GM12864 (cell line): ENCODE measurements at regions not wholly inside any gene's neighbourhood (a gene's known extent, or its start where the extent isn't known, plus 50 kb on each side); places are given as distances from the start of the nearest gene placed in this dataset.
"Not testable (repeated sequence)": the region's sequence is repeated elsewhere in the genome, so short reads cannot be mapped to it uniquely, and the experiment has no call there.

Source experiments
- DNase-seq: peaks from one replicate; pipeline ENCODE4 v3.0.0-alpha.2; 2011; ENCODE audit warnings: low read depth
- H3K4me3 ChIP-seq: 2 replicates; pipeline ENCODE4 v1.5.1; 2011; ENCODE audit warnings: mild to moderate bottlenecking, low read depth, low read length, control low read depth
- TF ChIP-seq, protein P1 (sequence below): IDR thresholded peaks from 2 replicates; pipeline ENCODE4 v1.5.1; 2011; ENCODE audit warnings: low read depth, mild to moderate bottlenecking, moderate library complexity, low read length, control low read depth, inconsistent platforms; ENCODE audit errors: missing control alignments

DNA sequence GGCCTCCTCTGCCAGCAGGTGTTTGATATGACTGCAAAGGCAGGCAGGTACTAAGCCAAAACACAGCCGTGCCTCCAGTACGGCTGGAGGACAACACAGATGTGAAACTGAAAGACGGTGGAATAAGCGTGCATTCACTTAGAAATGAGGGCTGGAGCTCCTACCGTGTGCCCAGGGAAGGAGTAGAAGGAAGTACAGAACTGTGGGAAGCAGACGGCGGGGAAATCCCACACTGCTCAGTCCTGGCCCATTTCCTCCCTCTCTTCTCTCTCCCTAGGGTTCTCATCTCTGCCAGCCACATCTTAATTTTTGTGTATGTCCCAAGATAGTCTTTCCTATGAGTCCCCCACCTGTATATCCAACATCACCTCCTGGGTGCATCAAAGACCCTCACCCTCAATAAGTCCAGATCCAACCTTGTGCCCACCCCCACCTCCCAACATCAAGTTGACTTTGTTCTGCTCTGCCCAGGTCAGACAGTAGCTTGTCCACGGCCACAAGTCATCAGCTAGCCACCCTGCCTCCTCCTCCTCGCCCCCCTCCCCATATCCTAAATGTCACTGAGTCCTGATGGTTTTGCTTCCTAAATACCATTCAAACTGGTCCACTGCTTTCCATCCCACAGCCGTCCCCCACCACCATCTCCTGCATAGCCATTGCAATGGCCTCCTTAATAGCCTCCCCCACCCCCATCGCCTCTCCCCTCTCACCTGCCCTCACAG, 77.1 kb upstream of the RPL38 start:
- DNase-seq, result no peak
- TF ChIP-seq, protein P1, sequence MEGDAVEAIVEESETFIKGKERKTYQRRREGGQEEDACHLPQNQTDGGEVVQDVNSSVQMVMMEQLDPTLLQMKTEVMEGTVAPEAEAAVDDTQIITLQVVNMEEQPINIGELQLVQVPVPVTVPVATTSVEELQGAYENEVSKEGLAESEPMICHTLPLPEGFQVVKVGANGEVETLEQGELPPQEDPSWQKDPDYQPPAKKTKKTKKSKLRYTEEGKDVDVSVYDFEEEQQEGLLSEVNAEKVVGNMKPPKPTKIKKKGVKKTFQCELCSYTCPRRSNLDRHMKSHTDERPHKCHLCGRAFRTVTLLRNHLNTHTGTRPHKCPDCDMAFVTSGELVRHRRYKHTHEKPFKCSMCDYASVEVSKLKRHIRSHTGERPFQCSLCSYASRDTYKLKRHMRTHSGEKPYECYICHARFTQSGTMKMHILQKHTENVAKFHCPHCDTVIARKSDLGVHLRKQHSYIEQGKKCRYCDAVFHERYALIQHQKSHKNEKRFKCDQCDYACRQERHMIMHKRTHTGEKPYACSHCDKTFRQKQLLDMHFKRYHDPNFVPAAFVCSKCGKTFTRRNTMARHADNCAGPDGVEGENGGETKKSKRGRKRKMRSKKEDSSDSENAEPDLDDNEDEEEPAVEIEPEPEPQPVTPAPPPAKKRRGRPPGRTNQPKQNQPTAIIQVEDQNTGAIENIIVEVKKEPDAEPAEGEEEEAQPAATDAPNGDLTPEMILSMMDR, result no peak
- no peak overlapping the region for H3K4me3 ChIP-seq

- TF ChIP-seq, protein P1, result no peak
These were observed 76.5 kb upstream of the RPL38 start for GRCh38 chr17:74126959-74127358.

GRCh38 chr17:74128456-74129211, 74.8 kb upstream of the RPL38 start:
- H3K4me3 ChIP-seq, result no peak overlapping the region
- TF ChIP-seq, protein P1, result no peak
- no peak for DNase-seq

More at GRCh38 chr17:74126959-74127358, 76.5 kb upstream of the RPL38 start:
- H3K4me3 ChIP-seq, result no peak overlapping the region
- no peak for DNase-seq

DNA sequence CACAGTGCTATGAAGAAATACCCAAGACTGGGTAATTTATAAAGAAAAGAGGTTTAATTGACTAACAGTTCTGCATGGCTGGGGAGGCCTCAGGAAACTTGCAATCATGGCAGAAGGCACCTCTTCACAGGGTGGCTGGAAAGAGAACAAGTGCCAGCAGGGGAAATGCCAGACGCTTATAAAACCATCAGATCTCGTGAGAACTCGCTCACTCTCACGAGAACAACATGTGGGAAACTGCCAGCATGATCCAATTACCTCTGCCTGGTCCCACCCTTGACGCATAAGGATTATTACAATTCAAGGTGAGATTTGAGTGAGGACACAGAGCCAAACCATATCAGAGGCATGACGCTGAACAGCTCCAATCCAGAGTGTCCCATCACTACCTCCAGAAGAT, 73.7 kb upstream of the RPL38 start:
- DNase-seq, result not testable (repeated sequence)

DNA sequence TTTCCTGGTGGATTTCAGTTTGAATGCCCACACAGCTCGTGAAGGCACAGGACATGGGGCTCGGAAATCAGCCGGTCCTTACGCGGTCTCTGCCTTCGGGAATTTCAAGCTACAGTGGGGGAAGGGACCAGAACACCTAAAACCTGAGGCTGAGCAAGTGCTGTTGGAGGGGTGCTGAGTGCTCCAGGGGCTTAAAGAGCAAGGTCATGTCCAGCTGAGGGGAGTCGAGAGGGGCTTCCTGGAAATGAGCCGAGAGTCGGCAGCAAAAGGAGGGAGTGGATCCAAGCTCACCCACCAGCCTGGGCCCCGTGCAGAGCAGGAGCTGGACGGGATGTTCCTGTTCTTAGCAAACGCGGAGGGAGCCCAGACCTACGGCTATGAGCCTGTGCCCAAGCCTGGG, 73.2 kb upstream of the RPL38 start:
- TF ChIP-seq, protein P1, result no peak
- no peak for DNase-seq
- H3K4me3 ChIP-seq, result no peak overlapping the region

More for the DNA sequence above, 73.7 kb upstream of the RPL38 start:
- not testable (repeated sequence) for H3K4me3 ChIP-seq

- TF ChIP-seq, protein P1, result no peak
- H3K4me3 ChIP-seq, result no peak overlapping the region
- no peak for DNase-seq
These were observed 72.6 kb upstream of the RPL38 start for GRCh38 chr17:74130841-74131240.

DNA sequence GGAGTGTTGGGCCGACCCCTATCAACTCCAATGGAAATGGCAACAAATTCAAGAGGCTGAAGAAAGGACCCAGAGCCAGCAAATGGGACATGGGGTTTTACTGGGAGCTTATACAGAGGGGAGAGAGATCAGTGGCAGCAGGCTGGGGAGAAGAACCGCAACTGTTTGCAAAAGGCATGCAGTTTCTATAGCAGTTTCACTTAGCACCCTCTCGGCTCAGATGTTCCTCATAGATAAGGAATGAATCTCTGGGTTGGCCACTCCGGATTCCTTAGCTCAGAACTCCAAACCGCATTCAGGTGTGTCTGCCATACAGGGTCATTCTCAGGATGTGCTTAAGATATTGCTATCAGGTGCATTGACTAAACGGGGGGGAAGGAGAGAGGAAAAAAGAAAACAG, 71.1 kb upstream of the RPL38 start:
- TF ChIP-seq, protein P1, result no peak
- no peak for DNase-seq
- H3K4me3 ChIP-seq, result no peak overlapping the region
